ENCODE measurements at regions not wholly inside any gene's neighbourhood (a gene's known extent, or its start where the extent isn't known, plus 50 kb on each side); places are given as distances from the start of the nearest gene placed in this dataset.

- FAIRE-seq (no peak), DNase-seq (ENCODE audit: insufficient read length, low spot score) (no peak)
These were observed 157.4 kb downstream of the HS3ST1 start for GRCh38 chr4:11271263-11271662.

- FAIRE-seq (no peak), DNase-seq (ENCODE audit: insufficient read length, low spot score) (no peak)
These were observed 160.5 kb downstream of the HS3ST1 start for GRCh38 chr4:11268149-11268548.

GRCh38 chr4:11264841-11265240 is 163.9 kb downstream of the HS3ST1 start:
- DNase-seq (ENCODE audit: insufficient read length, low spot score), result no peak
- no peak for FAIRE-seq

DNA sequence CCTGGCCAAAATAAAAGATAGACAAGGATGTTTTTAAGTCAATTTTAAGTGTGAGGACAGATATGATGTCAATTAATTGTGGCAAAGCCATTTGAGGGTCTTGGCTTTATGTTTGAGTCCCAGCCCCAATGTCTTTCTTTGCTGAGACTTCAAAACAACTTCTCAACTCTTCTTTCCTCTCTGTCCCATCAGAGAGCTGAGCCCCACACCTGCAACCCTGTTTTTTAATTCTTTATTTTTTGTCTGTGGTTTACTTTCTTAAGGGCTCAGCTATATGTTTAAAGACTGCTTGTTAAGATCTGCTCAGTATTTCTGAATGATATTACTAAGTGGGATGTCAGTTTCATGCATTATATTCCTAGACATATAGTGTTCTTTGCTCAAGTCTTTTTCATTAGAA is 164.3 kb downstream of the HS3ST1 start:
- no peak for FAIRE-seq
- DNase-seq (ENCODE audit: insufficient read length, low spot score), result no peak

DNA sequence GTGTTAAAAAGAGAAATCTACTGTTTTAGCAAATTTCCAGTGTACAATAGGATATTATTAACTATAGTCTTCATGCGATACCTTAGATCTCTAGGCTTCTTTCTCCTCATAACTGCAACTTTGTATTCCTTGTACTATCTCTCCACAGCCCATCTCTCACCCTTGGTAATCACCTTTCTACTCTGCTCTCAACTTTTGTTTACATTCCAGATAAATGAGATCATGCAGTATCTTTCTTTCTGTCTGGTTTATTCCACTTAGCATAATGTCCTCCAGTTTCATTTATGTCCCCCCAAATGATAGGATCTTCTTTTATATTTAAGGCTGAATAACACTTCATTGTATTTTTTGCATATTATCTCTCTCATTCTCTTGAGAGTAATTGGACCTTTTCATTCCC is 165.5 kb downstream of the HS3ST1 start:
- FAIRE-seq, result no peak
- no peak for DNase-seq (ENCODE audit: insufficient read length, low spot score)

DNA sequence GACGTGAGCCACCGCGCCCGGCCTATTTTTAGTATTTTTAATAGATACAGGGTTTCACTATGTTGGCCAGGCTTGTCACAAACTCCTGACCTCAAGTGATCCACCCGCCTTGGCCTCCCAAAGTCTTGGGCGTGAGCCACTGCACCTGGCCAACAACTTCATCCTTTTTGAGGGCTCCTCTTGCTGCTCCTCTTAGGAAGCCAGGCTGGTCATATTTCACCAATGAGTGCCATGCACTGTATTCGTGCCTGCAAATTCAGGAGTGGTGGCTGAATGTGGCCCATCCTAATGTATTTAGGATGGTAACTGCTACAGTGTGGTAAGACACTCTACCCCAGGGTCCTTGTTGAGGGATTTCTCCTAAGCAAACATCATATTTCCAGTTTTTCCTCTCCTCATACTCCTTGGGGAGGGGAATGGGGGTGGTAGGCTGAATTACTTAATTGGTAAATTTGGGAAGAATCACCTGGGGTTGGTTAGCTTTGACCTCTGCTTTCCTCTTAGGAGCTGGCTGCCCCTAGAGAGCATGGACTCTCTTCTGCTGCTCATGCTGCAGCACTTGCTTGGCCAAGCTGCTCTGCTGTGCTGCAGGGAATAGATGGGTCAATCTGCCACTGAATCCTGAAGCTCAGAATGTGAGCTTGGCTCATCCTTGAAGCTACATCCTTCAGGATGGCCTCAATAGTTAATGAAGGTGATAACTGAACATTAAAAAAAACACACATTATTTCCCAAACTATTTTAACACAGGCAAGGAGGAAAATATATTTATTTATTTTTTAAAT is 167.4 kb downstream of the HS3ST1 start:
- no peak for FAIRE-seq

GRCh38 chr4:11259837-11260236 is 168.9 kb downstream of the HS3ST1 start:
- no peak for FAIRE-seq
- DNase-seq (ENCODE audit: insufficient read length, low spot score), result no peak

More for the DNA sequence above, 167.4 kb downstream of the HS3ST1 start:
- no peak for DNase-seq (ENCODE audit: insufficient read length, low spot score)

GRCh38 chr4:11252149-11252548 is 176.5 kb downstream of the HS3ST1 start:
- DNase-seq (ENCODE audit: insufficient read length, low spot score) (no peak), FAIRE-seq (no peak)

- DNase-seq (ENCODE audit: insufficient read length, low spot score), result no peak
- FAIRE-seq, result no peak
These were observed 178.2 kb downstream of the HS3ST1 start for GRCh38 chr4:11250510-11250909.

- FAIRE-seq (no peak), DNase-seq (ENCODE audit: insufficient read length, low spot score) (no peak)
These were observed 196.7 kb downstream of the HS3ST1 start for GRCh38 chr4:11232015-11232414.

GRCh38 chr4:11230866-11231265 is 197.8 kb downstream of the HS3ST1 start:
- DNase-seq (ENCODE audit: insufficient read length, low spot score) (no peak), FAIRE-seq (no peak)

DNA sequence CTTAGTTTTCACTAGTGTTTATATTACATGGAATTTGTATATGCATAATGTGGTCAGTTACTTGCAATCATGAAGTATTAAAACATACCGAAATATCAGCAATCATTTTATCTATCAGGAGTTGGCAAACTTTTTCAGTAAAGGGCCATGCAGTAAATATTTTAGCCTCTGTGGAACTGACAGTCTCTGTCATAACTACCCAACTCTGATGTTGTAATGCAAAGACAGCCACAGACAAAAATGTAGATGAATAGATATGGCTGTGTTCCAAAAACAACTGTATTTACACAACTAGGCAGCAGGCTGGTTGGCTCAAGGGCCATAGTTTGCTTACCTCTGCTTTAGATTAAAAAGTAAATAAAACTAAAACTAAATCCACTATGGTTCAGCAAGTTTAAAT is 200.2 kb downstream of the HS3ST1 start:
- DNase-seq (ENCODE audit: insufficient read length, low spot score) (no peak), FAIRE-seq (no peak)

DNA sequence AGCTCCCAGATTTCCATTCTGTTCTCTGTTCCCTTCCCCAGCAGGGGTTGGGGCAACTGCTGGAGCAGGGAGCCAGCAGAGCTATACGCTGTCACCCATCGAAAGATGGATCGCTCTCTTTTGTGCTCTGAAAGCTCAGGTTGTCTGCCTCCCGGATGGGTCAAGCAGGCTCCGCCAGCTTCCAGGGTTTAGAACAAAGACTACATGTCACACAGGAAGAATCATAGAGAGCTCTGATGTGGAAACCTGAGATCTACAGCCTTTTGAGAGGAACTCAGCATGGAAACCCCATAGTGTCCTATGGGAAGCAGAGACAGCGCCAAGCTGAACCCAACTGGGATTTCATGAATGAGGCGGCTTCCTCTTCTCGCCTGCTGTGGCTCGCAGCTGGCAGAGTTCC is 205.4 kb downstream of the HS3ST1 start:
- FAIRE-seq, result no peak
- DNase-seq (ENCODE audit: insufficient read length, low spot score), result no peak

- FAIRE-seq (no peak), DNase-seq (ENCODE audit: insufficient read length, low spot score) (no peak)
These were observed 210.0 kb downstream of the HS3ST1 start for GRCh38 chr4:11218692-11219091.

DNA sequence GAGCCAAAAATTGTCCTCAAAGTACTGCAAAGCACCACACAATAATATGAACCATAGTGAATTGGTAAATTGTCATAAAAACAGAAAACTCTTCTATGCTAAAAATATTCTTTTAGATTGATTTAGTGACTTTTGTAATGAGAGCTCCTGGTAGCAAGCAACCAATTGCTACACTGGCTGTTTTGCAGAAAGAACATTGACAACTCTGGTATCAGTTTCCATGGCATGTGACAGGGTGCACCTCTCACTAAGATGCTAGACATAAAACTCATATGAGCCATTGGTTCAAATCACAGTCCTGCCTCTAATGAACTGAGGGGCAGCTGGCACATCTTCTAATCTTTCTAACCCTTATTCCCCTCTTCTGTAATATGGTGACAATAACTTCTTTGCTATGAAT is 212.2 kb downstream of the HS3ST1 start:
- FAIRE-seq (no peak), DNase-seq (ENCODE audit: insufficient read length, low spot score) (no peak)

DNA sequence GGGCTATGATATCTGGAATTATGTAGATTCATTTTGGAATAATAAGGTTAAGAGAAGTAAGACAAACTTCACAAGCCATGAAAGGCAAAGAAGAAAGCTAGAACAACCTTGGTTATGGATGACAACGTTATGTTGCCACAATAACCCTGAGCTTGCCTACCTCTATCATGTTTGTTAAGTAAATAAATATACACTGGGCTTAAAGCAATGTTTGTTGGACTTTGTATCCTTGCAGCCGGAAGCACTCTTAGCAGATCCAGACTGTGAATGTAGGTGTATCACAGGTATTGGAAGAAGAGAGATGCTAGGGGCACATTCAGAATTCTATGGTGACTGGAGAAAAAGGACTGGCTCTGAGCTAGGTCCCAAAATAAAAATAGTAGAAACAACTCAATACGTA is 214.4 kb downstream of the HS3ST1 start:
- no peak for DNase-seq (ENCODE audit: insufficient read length, low spot score)
- FAIRE-seq, result no peak

GRCh38 chr4:11209826-11210225 is 218.9 kb downstream of the HS3ST1 start:
- DNase-seq (ENCODE audit: insufficient read length, low spot score) (no peak), FAIRE-seq (no peak)

DNA sequence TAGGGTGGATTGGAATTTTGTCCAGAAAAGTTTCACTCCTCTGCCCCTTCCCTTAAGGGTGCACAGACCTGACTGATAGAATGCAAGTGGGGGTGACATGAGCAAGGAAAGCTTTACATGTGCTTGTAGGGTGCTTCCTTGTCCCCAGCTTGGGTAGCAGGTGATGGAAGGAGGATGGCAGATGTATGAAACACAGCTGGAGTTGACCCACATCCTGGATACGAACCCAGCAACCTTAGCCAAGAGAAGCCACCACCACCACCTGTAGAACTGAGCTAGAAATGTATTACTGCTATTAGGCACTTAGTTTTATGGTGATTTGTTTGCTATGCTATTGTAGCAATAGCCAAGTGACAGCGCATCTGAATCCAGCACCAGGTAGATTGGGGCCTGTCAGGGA is 227.4 kb downstream of the HS3ST1 start:
- FAIRE-seq, result no peak
- no peak for DNase-seq (ENCODE audit: insufficient read length, low spot score)

DNA sequence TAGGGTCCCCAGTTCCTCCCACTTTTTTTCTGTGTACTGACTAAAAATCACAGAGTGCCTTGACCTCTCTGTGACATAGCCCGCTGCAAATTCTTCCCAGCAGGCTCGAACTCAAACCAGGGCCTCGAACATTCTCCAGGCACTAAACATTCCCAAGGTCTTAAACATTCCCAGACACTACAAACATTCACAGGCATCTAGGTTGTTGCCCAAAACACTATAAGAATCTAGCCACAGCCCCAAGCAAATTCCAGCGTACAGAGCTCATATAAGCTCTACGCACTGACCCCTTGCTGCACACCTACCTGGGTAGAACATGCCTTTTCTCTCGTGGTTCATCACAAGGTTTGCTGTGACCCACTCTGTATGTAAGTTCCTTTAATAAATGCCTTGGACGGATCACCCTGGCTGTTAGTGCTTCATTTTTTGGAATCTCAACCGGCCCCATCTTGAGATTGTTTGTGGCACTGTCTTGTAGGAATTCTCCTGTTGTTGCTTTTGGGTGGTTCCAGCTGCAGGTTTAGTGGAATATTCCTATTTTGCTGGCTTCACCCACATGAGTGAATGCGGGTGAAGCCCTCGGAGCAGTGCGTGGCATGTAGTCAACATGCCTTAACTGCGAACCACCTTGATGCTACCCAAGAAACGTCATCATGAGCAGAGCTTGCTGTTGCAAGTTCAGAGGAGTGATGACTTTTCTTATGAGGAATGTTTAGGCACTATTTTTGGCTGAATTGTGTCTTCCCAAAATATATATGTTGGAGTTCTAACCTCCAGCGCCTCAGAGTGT is 230.0 kb downstream of the HS3ST1 start:
- FAIRE-seq, result no peak
- no peak for DNase-seq (ENCODE audit: insufficient read length, low spot score)

DNA sequence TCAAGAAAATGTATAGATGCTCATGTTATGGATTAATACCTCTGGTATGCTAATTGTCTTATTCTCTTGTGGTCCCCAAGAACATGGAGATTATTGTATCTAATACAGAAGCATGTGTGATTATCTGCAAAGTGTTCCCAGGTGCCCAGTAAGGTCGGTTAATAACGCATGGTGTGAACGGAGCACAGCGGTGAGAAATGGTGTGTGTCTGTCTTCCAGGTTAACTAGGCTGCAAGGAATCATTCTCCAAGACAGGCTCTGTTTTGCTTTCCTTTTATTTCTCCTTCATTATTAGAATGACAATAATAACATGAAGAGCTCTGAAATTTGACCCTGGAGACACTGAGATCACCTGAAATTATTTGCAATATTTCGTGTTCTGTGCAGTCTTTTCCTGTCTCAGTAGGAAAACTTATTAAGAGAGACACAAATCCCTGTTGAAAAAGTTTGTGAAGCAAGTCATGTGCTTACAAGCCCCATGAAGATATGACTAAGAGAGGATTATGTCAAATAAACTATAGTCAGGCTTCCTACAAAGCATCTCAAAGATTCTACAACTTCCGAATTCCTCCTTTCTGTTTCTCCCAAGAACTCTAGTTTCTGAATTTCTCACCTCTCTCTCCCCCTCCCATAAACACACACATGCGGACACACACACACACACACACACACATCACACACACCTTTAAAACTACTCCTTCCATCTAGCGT is 230.9 kb downstream of the HS3ST1 start:
- FAIRE-seq, result no peak
- DNase-seq (ENCODE audit: insufficient read length, low spot score), result no peak

DNA sequence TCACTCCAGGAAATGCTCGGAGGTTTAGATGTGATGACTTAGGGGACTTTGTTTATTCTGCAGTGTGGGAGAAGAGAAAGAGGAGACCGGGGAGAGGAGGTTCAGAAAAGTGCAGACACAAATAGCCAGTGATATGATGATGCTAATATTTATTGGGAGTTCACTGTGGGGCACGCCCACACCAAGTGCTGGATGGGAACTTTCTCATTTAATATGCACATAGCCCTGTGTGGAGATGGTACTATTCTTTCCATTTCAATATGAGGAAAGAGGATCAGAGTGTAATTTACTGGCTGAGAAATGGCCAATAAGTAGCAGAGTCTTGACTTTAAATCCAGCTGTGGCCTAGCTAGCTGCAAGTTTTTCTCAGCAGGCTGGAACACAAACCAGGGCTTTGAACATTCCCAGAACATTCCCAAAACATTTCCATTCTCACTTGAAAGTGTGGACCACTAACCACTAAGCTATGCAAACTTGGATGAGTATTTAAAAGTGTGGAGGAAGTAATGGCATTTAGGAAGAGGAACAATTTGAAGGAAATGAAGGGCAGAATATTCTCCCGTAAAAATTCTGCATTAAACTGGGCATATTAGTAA is 231.7 kb downstream of the HS3ST1 start:
- DNase-seq (ENCODE audit: insufficient read length, low spot score) (no peak), FAIRE-seq (no peak)

Measured in GM19239 (cell line).